ENCODE measurements at regions not wholly inside any gene's neighbourhood (a gene's known extent, or its start where the extent isn't known, plus 50 kb on each side); places are given as distances from the start of the nearest gene placed in this dataset.

- H3K27me3 ChIP-seq (ENCODE audit: control insufficient read depth, insufficient read depth, low read length) = no peaks in the 10 kb centered on the region
- TF ChIP-seq CTCF (IDR thresholded peaks at IDR 0.05) (no peak), TCF7L2 (IDR thresholded peaks at IDR 0.05; ENCODE audit: low read depth, low read length) (no peak), SIN3A (IDR thresholded peaks at IDR 0.05; ENCODE audit: borderline replicate concordance, insufficient read depth, low read depth, low read length) (no peak), POLR2AphosphoS5 (IDR thresholded peaks at IDR 0.05; ENCODE audit: low read depth, low read length) (no peak), REST (IDR thresholded peaks at IDR 0.05; ENCODE audit: insufficient read depth in 1 of 2, low read depth in 2 of 2, low read length in 1 of 2) (no peak)
- ChIA-PET POLR2A (no interaction called here), CTCF (no interaction called here)
- no peak overlapping the region for H3K4me3 ChIP-seq (ENCODE audit: low read depth in 2 of 2, low read length in 2 of 2)
- no peak for DNase-seq (ENCODE audit: low read depth, low spot score)
- no peak overlapping the region; the same call in 1 of the 2 replicates for H3K27ac ChIP-seq (ENCODE audit: low read length)
- H3K36me3 ChIP-seq (ENCODE audit: control insufficient read depth, insufficient read depth, low read length) = no peaks in the 10 kb centered on the region
- no TSS peak for BruUV-seq (replicated peaks)
- no peak for ATAC-seq
- intact Hi-C loops (cut with micrococcal nuclease; ENCODE audit: unreplicated experiment) = no loop called here
- no peaks in the 10 kb centered on the region; the same call in 1 of the 2 replicates for H3K4me1 ChIP-seq (ENCODE audit: control insufficient read depth, insufficient read depth, low read length)
- in situ Hi-C loops (cut with HindIII; ENCODE audit: low pct_unique_long_range_greater_than_20kb, low sequenced_read_pairs) = no loop called here
- H3K9me3 ChIP-seq (ENCODE audit: control insufficient read depth, insufficient read depth, low read depth, low read length) = no peaks in the 10 kb centered on the region
Measured at GRCh38 chr4:30875658-30876269, 155.6 kb downstream of the PCDH7 start.

- ChIA-PET CTCF (no interaction called here), POLR2A (no interaction called here)
- Histone ChIP-seq H3K27ac (ENCODE audit: low read length) (no peak overlapping the region), H3K4me3 (ENCODE audit: low read depth in 2 of 2, low read length in 2 of 2) (no peak overlapping the region), H3K27me3 (ENCODE audit: control insufficient read depth, insufficient read depth, low read length) (no peaks in the 10 kb centered on the region), H3K9me3 (ENCODE audit: control insufficient read depth, insufficient read depth, low read depth, low read length) (no peaks in the 10 kb centered on the region), H3K36me3 (ENCODE audit: control insufficient read depth, insufficient read depth, low read length) (no peaks in the 10 kb centered on the region), H3K4me1 (ENCODE audit: control insufficient read depth, insufficient read depth, low read length) (no peaks in the 10 kb centered on the region; the same call in 1 of the 2 replicates)
- TF ChIP-seq POLR2AphosphoS5 (IDR thresholded peaks at IDR 0.05; ENCODE audit: low read depth, low read length) (no peak), SIN3A (IDR thresholded peaks at IDR 0.05; ENCODE audit: borderline replicate concordance, insufficient read depth, low read depth, low read length) (no peak), CTCF (IDR thresholded peaks at IDR 0.05) (no peak), REST (IDR thresholded peaks at IDR 0.05; ENCODE audit: insufficient read depth in 1 of 2, low read depth in 2 of 2, low read length in 1 of 2) (no peak), TCF7L2 (IDR thresholded peaks at IDR 0.05; ENCODE audit: low read depth, low read length) (no peak)
- ATAC-seq (no peak), DNase-seq (ENCODE audit: low read depth, low spot score) (no peak)
- intact Hi-C loops (cut with micrococcal nuclease; ENCODE audit: unreplicated experiment) (no loop called here), in situ Hi-C loops (cut with HindIII; ENCODE audit: low pct_unique_long_range_greater_than_20kb, low sequenced_read_pairs) (no loop called here)
- no TSS peak for BruUV-seq (replicated peaks)
Measured at GRCh38 chr4:30879855-30880598, 159.9 kb downstream of the PCDH7 start.

Measured in Panc1 (cell line).